WTC11 (cell line): ENCODE measurements at regions not wholly inside any gene's neighbourhood (a gene's known extent, or its start where the extent isn't known, plus 50 kb on each side); places are given as distances from the start of the nearest gene placed in this dataset.

ENCODE experiments used
- ATAC-seq: fragments of 200-7000 bp; cut with Tn5 transposase; 2 replicates; pipeline ENCODE4 v1.10.0; 2021; ENCODE audit warnings: mild to moderate bottlenecking, moderate library complexity
- CTCF ChIA-PET: fragments of 300-600 bp; sonication (Branson Sonifier 250); formaldehyde crosslinking; loops from one replicate; lab custom pipeline; 2021; ENCODE audit warnings: antibody characterized with exemption; lab: Charles Lee
- POLR2A ChIA-PET: fragments of 350-600 bp; sonication (Branson Sonifier 250); formaldehyde crosslinking; loops from one replicate; lab custom pipeline; 2021; ENCODE audit warnings: antibody characterized with exemption; lab: Charles Lee
- DNase-seq: peaks from one replicate; pipeline ENCODE4 v3.0.0; 2021; ENCODE audit warnings: low spot score
- H3K27ac Mint-ChIP-seq: 2 replicates; pipeline ENCODE4 v1.8.0; 2021; ENCODE audit warnings: mixed read lengths
- H3K27me3 Mint-ChIP-seq: 2 replicates; pipeline ENCODE4 v1.8.0; 2021; ENCODE audit warnings: low read depth, mild to moderate bottlenecking, moderate library complexity, mixed read lengths
- H3K36me3 Mint-ChIP-seq: 2 replicates; pipeline ENCODE4 v1.8.0; 2021; ENCODE audit warnings: mixed read lengths
- H3K4me1 Mint-ChIP-seq: 2 replicates; pipeline ENCODE4 v1.8.0; 2022; ENCODE audit warnings: mixed read lengths
- H3K4me3 Mint-ChIP-seq: 2 replicates; pipeline ENCODE4 v1.8.0; 2021; ENCODE audit warnings: mild to moderate bottlenecking, moderate library complexity, mixed read lengths
- H3K9me3 Mint-ChIP-seq: 2 replicates; pipeline ENCODE4 v1.8.0; 2021; ENCODE audit warnings: mixed read lengths
- AFF4 ChIP-seq: sonication (generic); formaldehyde crosslinking; IDR thresholded peaks from 2 replicates; pipeline ENCODE4 v1.8.1; 2023; ENCODE audit warnings: mild to moderate bottlenecking, missing genetic modification reagents, borderline replicate concordance
- ATF2 ChIP-seq: sonication (generic); formaldehyde crosslinking; IDR thresholded peaks from 2 replicates; pipeline ENCODE4 v1.8.1; 2022; ENCODE audit warnings: low read depth, missing genetic modification reagents, borderline replicate concordance
- ATF3 ChIP-seq: sonication (generic); formaldehyde crosslinking; conservative IDR thresholded peaks from 2 replicates; pipeline ENCODE4 v1.8.1; 2022; ENCODE audit warnings: mild to moderate bottlenecking, missing genetic modification reagents
- CBFB ChIP-seq: sonication (generic); formaldehyde crosslinking; IDR thresholded peaks from 2 replicates; pipeline ENCODE4 v1.8.1; 2022; ENCODE audit warnings: mild to moderate bottlenecking, low read depth, missing genetic modification reagents
- FOXP1 ChIP-seq: sonication (generic); formaldehyde crosslinking; IDR thresholded peaks from 2 replicates; pipeline ENCODE4 v1.8.0; 2022; ENCODE audit warnings: missing genetic modification reagents, mild to moderate bottlenecking, moderate library complexity, borderline replicate concordance
- MAX ChIP-seq: sonication (generic); formaldehyde crosslinking; IDR thresholded peaks from 2 replicates; pipeline ENCODE4 v1.8.0; 2022; ENCODE audit warnings: mild to moderate bottlenecking, missing genetic modification reagents
- MYBL2 ChIP-seq: sonication (generic); formaldehyde crosslinking; IDR thresholded peaks from 2 replicates; pipeline ENCODE4 v1.8.1; 2023; ENCODE audit warnings: mild to moderate bottlenecking, moderate library complexity, missing genetic modification reagents
- NR2C2 ChIP-seq: sonication (generic); formaldehyde crosslinking; IDR thresholded peaks from 2 replicates; pipeline ENCODE4 v1.8.0; 2022; ENCODE audit warnings: mild to moderate bottlenecking, missing genetic modification reagents
- SMAD4 ChIP-seq: sonication (generic); formaldehyde crosslinking; IDR thresholded peaks from 2 replicates; pipeline ENCODE4 v1.8.0; 2022; ENCODE audit warnings: mild to moderate bottlenecking, missing genetic modification reagents
- STAT6 ChIP-seq: sonication (generic); formaldehyde crosslinking; conservative IDR thresholded peaks from 2 replicates; pipeline ENCODE4 v1.8.1; 2023; ENCODE audit warnings: mild to moderate bottlenecking, low read depth, missing genetic modification reagents, moderate library complexity
- TCF7 ChIP-seq: sonication (generic); formaldehyde crosslinking; IDR thresholded peaks from 2 replicates; pipeline ENCODE4 v1.8.0; 2022; ENCODE audit warnings: mild to moderate bottlenecking, low read depth, missing genetic modification reagents, moderate library complexity
- USF1 ChIP-seq: sonication (generic); formaldehyde crosslinking; IDR thresholded peaks from 2 replicates; pipeline ENCODE4 v1.8.0; 2022; ENCODE audit warnings: mild to moderate bottlenecking, missing genetic modification reagents
- ZNF263 ChIP-seq: sonication (generic); formaldehyde crosslinking; IDR thresholded peaks from 2 replicates; pipeline ENCODE4 v1.8.1; 2022; ENCODE audit warnings: low read depth, mild to moderate bottlenecking, moderate library complexity, missing genetic modification reagents
- ZNF281 ChIP-seq: sonication (generic); formaldehyde crosslinking; IDR thresholded peaks from 2 replicates; pipeline ENCODE4 v1.8.0; 2023; ENCODE audit warnings: mild to moderate bottlenecking, missing genetic modification reagents
- ZNF317 ChIP-seq: sonication (generic); formaldehyde crosslinking; IDR thresholded peaks from 2 replicates; pipeline ENCODE4 v1.8.1; 2023; ENCODE audit warnings: low read depth, mild to moderate bottlenecking, moderate library complexity, missing genetic modification reagents, borderline replicate concordance
- ZSCAN18 ChIP-seq: fragments of 250-450 bp; sonication (Bioruptor Pico); IDR thresholded peaks from 2 replicates; pipeline ENCODE4 v2.1.2; 2022; ENCODE audit warnings: mild to moderate bottlenecking, moderate library complexity

- Mint-ChIP-seq H3K27ac (no peak overlapping the region), H3K4me1 (0 out of 2 replicates have a peak, but pooled peaks cover 8% of the 10 kb centered on the region), H3K9me3 (peaks cover 34% of the 10 kb centered on the region), H3K36me3 (peaks cover 25% of the 10 kb centered on the region), H3K27me3 (no peaks in the 10 kb centered on the region), H3K4me3 (no peak overlapping the region)
- no peak for ATAC-seq
- ChIA-PET POLR2A (no interaction called here), CTCF (no interaction called here)
- DNase-seq: no peak
- TF ChIP-seq CBFB (CRISPR knock-in tag): no peak
- no peak for TF ChIP-seq USF1 (CRISPR knock-in tag)
- no peak for TF ChIP-seq SMAD4 (CRISPR knock-in tag)
- TF ChIP-seq ATF3 (CRISPR knock-in tag): no peak
- no peak for TF ChIP-seq ATF2
- TF ChIP-seq ZNF317 (CRISPR knock-in tag): no peak
- TF ChIP-seq ZNF281 (CRISPR knock-in tag): no peak
- TF ChIP-seq ZNF263: no peak
- TF ChIP-seq STAT6: no peak
- TF ChIP-seq ZSCAN18 (CRISPR knock-in tag): no peak
- no peak for TF ChIP-seq NR2C2 (CRISPR knock-in tag)
- TF ChIP-seq TCF7 (CRISPR knock-in tag): no peak
- no peak for TF ChIP-seq AFF4
- no peak for TF ChIP-seq FOXP1 (CRISPR knock-in tag)
- no peak for TF ChIP-seq MAX (CRISPR knock-in tag)
- no peak for TF ChIP-seq MYBL2 (CRISPR knock-in tag)
These were observed 1196.9 kb upstream of the CHAC2 start for GRCh38 chr2:52570716-52571115.
